ENCODE measurements at regions not wholly inside any gene's neighbourhood (a gene's known extent, or its start where the extent isn't known, plus 50 kb on each side); places are given as distances from the start of the nearest gene placed in this dataset.
"Not testable (repeated sequence)": the region's sequence is repeated elsewhere in the genome, so short reads cannot be mapped to it uniquely, and the experiment has no call there.

GRCh38 chr22:22346401-22347107, 102.0 kb downstream of the VPREB1 start:
- DNase-seq: no peak

- peak; percentile 7 for DNase-seq
These were observed 103.7 kb downstream of the VPREB1 start for GRCh38 chr22:22348127-22348814.

- no peak for DNase-seq
These were observed 104.3 kb downstream of the VPREB1 start for GRCh38 chr22:22348815-22349454.

GRCh38 chr22:22349455-22349836, 104.9 kb downstream of the VPREB1 start:
- no peak for DNase-seq

GRCh38 chr22:22351366-22351765, 106.8 kb downstream of the VPREB1 start:
- no peak for DNase-seq

- DNase-seq: no peak
These were observed 107.9 kb downstream of the VPREB1 start for GRCh38 chr22:22352371-22352999.

GRCh38 chr22:22355096-22355834, 110.7 kb downstream of the VPREB1 start:
- no peak for DNase-seq

- DNase-seq: peak; percentile 87
These were observed 112.7 kb downstream of the VPREB1 start for GRCh38 chr22:22357024-22357883.

- DNase-seq: no peak
These were observed 113.6 kb downstream of the VPREB1 start for GRCh38 chr22:22358152-22358551.

GRCh38 chr22:22358686-22359085, 114.1 kb downstream of the VPREB1 start:
- no peak for DNase-seq

GRCh38 chr22:22359465-22359864, 114.9 kb downstream of the VPREB1 start:
- DNase-seq: no peak

GRCh38 chr22:22360014-22360413, 115.4 kb downstream of the VPREB1 start:
- DNase-seq: no peak

GRCh38 chr22:22362311-22362710, 117.7 kb downstream of the VPREB1 start:
- DNase-seq: no peak

GRCh38 chr22:22362936-22363335, 118.3 kb downstream of the VPREB1 start:
- DNase-seq: no peak

GRCh38 chr22:22364207-22364606, 119.6 kb downstream of the VPREB1 start:
- DNase-seq: no peak

- DNase-seq: no peak
These were observed 122.0 kb downstream of the VPREB1 start for GRCh38 chr22:22366537-22366936.

- DNase-seq: no peak
These were observed 123.9 kb downstream of the VPREB1 start for GRCh38 chr22:22368516-22368915.

- DNase-seq: not testable (repeated sequence)
These were observed 124.8 kb downstream of the VPREB1 start for GRCh38 chr22:22369219-22369963.

GRCh38 chr22:22369964-22370270, 125.3 kb downstream of the VPREB1 start:
- no peak for DNase-seq

GRCh38 chr22:22371031-22371541, 126.5 kb downstream of the VPREB1 start:
- DNase-seq: no peak

GRCh38 chr22:22372086-22372485, 127.5 kb downstream of the VPREB1 start:
- DNase-seq: no peak
